ENCODE measurements at regions not wholly inside any gene's neighbourhood (a gene's known extent, or its start where the extent isn't known, plus 50 kb on each side); places are given as distances from the start of the nearest gene placed in this dataset.
"Not testable (repeated sequence)": the region's sequence is repeated elsewhere in the genome, so short reads cannot be mapped to it uniquely, and the experiment has no call there.

DNA sequence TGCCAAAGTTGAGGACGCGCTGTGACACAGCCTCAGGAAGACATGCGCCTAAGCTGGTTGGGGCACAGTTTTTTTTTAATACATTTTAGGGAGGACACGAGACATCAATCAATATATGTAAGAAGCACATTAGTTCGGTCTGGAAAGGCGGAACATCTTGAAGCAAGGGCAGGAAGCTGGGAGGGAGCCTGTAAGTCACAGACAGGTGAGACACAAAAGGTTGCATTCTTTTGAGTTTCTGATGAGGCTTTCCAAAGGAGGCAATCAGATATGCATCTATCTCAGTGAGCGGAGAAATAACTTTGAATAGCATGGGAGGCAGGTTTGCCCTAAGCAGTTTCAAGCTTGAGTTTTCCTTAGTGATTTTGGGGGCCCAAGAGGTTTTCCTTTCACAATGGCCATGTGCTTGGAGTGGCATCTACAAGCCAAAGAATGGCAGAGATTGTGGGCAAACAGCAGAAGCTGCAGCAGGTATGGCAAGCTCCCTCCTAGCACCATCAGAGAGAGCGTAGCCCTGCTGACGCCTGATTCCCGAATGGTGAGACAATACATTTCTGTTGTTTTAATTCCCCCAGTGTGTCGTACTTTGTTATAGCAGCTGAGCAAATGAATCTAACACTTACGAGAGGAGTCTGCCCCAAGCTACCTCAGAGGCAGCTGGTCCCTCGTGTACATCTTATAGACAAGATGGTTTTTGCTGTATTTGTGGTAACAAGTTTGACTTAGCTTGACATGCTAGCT, 99.5 kb upstream of the TMTC4 start:
- Histone ChIP-seq H3K27me3 (no peaks in the 10 kb centered on the region), H3K36me3 (no peaks in the 10 kb centered on the region), H3K4me1 (ENCODE audit: low read depth) (no peaks in the 10 kb centered on the region), H3K27ac (no peak overlapping the region), H3K9me3 (ENCODE audit: low read depth) (no peaks in the 10 kb centered on the region), H3K4me3 (no peak overlapping the region)
- no peak for DNase-seq (ENCODE audit: low read depth in 1 of 2, low spot score in 1 of 2)
- TF ChIP-seq, protein P1, sequence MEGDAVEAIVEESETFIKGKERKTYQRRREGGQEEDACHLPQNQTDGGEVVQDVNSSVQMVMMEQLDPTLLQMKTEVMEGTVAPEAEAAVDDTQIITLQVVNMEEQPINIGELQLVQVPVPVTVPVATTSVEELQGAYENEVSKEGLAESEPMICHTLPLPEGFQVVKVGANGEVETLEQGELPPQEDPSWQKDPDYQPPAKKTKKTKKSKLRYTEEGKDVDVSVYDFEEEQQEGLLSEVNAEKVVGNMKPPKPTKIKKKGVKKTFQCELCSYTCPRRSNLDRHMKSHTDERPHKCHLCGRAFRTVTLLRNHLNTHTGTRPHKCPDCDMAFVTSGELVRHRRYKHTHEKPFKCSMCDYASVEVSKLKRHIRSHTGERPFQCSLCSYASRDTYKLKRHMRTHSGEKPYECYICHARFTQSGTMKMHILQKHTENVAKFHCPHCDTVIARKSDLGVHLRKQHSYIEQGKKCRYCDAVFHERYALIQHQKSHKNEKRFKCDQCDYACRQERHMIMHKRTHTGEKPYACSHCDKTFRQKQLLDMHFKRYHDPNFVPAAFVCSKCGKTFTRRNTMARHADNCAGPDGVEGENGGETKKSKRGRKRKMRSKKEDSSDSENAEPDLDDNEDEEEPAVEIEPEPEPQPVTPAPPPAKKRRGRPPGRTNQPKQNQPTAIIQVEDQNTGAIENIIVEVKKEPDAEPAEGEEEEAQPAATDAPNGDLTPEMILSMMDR (IDR thresholded peaks at IDR 0.05; ENCODE audit: low read depth, low read length) = no peak

DNA sequence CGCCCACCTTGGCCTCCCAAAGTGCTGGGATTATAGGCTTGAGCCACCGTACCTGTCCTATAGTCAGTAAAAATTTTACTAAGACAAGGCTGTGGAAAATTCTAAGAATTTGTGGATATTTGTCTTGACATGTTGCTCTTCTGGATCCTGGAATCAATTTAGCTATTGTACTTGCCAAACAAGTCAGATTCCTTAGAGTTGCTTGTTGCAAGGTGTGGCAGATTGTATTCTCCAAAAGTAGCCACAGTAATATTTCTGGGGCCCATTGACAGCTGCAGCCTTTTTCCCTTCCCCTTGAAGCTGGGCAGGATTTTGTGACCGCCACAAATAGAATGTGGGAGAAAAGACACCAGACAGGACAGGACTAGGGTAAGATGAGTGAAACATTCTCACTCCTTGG, 98.8 kb upstream of the TMTC4 start:
- Histone ChIP-seq H3K4me1 (ENCODE audit: low read depth) (no peaks in the 10 kb centered on the region), H3K27me3 (no peaks in the 10 kb centered on the region), H3K36me3 (no peaks in the 10 kb centered on the region), H3K27ac (no peak overlapping the region), H3K9me3 (ENCODE audit: low read depth) (no peaks in the 10 kb centered on the region), H3K4me3 (no peak overlapping the region)
- TF ChIP-seq, protein P1 (IDR thresholded peaks at IDR 0.05; ENCODE audit: low read depth, low read length) = no peak
- DNase-seq (ENCODE audit: low read depth in 1 of 2, low spot score in 1 of 2) = no peak

DNA sequence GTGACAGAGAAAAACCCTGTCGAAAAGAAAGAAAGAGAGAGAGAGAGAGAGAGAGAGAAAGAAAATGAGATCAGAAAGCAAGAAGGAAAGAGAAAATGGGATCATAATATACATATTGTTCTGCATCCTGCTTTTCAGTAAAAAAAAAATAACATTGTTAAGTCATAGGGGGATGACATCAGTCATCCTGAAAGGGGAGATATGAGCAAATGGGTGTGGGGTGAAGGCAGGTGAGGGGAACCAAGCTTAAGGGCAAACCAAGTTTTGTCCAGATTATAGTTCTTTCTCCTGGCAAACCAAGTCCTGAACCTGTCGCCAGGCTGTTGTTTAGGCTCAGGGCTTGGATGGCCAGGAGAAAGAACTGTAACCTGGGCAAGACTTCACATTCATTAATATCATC, 92.6 kb upstream of the TMTC4 start:
- TF ChIP-seq, protein P1 (IDR thresholded peaks at IDR 0.05; ENCODE audit: low read depth, low read length) = no peak
- H3K4me1 ChIP-seq (ENCODE audit: low read depth) = no peaks in the 10 kb centered on the region
- no peak overlapping the region for H3K27ac ChIP-seq
- H3K9me3 ChIP-seq (ENCODE audit: low read depth) = no peaks in the 10 kb centered on the region
- DNase-seq (ENCODE audit: low read depth in 1 of 2, low spot score in 1 of 2) = no peak
- no peak overlapping the region for H3K4me3 ChIP-seq
- no peaks in the 10 kb centered on the region for H3K27me3 ChIP-seq
- H3K36me3 ChIP-seq = no peaks in the 10 kb centered on the region

DNA sequence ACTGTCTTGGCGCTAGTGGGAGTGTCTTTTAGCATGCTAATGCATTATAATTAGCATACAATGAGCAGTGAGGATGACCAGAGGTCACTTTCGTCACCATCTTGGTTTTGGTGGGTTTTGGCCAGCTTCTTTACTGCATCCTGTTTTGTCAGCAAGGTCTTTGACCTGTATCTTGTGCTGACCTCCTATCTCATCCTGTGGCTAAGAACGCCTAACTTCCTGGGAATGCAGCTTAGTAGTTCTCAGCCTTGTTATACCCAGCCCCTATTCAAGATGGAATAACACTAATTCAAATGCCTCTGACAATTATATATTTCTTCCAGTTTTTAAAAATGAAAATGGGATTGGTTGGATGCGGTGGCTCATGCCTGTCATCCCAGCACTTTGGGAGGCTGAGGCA, 92.0 kb upstream of the TMTC4 start:
- not testable (repeated sequence) for H3K36me3 ChIP-seq; DNase-seq (ENCODE audit: low read depth in 1 of 2, low spot score in 1 of 2); H3K4me3 ChIP-seq; H3K27ac ChIP-seq; H3K27me3 ChIP-seq; H3K9me3 ChIP-seq (ENCODE audit: low read depth); H3K4me1 ChIP-seq (ENCODE audit: low read depth)

DNA sequence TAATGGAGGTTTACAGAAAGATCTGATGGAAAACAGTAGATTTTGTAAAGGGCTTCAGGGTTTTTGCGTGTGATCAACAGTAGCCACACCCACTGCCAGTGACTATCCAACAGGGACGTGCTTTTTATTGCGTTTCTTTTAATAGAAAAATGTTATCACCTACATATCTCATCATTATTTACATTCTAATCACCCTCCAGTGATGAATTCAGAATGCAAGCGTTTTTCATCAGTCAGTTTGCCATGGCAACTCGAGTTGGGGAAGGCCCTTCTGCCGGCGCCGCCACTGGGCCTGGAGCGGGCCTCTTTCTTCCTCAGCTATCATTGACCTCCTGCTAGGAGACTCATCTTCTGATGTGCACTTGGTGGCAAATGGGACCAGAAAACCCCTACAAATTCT, 90.3 kb upstream of the TMTC4 start:
- TF ChIP-seq, protein P1 (IDR thresholded peaks at IDR 0.05; ENCODE audit: low read depth, low read length) = no peak
- Histone ChIP-seq H3K4me3 (no peak overlapping the region), H3K27ac (no peak overlapping the region), H3K27me3 (no peaks in the 10 kb centered on the region), H3K9me3 (ENCODE audit: low read depth) (no peaks in the 10 kb centered on the region), H3K4me1 (ENCODE audit: low read depth) (no peaks in the 10 kb centered on the region), H3K36me3 (no peaks in the 10 kb centered on the region)
- no peak for DNase-seq (ENCODE audit: low read depth in 1 of 2, low spot score in 1 of 2)

DNA sequence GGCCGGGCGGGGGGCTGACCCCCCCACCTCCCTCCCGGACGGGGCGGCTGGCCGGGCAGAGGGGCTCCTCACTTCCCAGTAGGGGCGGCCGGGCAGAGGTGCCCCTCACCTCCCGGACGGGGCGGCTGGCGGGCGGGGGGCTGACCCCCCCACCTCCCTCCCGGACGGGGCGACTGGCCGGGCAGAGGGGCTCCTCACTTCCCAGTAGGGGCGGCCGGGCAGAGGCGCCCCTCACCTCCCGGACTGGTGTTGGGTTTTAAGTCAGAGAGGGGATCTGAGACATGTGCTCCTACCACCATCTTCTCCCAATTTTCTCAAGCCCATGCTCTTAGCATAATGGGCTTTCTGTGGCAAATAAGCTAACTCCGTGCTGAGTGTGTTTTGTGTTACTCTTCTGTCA, 87.5 kb upstream of the TMTC4 start:
- not testable (repeated sequence) for H3K27ac ChIP-seq; H3K4me1 ChIP-seq (ENCODE audit: low read depth); H3K4me3 ChIP-seq; H3K27me3 ChIP-seq; H3K36me3 ChIP-seq; H3K9me3 ChIP-seq (ENCODE audit: low read depth); DNase-seq (ENCODE audit: low read depth in 1 of 2, low spot score in 1 of 2)

DNA sequence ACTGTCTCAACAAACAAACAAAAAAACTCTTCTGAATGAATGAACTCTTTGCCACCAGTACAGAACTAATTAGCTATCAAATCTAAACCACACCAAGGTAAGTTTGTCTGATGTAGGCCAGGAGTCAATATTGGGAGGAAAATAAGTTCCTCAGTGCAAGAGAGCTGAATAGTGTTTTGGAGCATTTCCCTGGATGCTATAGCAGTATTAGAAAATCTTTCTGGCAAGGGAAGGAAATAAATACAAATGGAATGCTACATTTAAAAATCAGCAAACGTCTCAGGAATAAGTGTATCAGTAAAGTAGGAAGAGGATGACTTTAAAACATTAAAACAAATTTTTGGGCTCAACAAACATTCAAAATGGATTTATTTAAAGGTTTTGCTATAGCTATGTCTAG, 81.3 kb upstream of the TMTC4 start:
- TF ChIP-seq, protein P1 (IDR thresholded peaks at IDR 0.05; ENCODE audit: low read depth, low read length) = no peak
- Histone ChIP-seq H3K27ac (no peak overlapping the region), H3K27me3 (no peaks in the 10 kb centered on the region), H3K9me3 (ENCODE audit: low read depth) (no peaks in the 10 kb centered on the region), H3K4me3 (no peak overlapping the region), H3K36me3 (no peaks in the 10 kb centered on the region), H3K4me1 (ENCODE audit: low read depth) (no peaks in the 10 kb centered on the region)
- DNase-seq (ENCODE audit: low read depth in 1 of 2, low spot score in 1 of 2) = no peak
